ENCODE measurements at regions not wholly inside any gene's neighbourhood (a gene's known extent, or its start where the extent isn't known, plus 50 kb on each side); places are given as distances from the start of the nearest gene placed in this dataset.

DNA sequence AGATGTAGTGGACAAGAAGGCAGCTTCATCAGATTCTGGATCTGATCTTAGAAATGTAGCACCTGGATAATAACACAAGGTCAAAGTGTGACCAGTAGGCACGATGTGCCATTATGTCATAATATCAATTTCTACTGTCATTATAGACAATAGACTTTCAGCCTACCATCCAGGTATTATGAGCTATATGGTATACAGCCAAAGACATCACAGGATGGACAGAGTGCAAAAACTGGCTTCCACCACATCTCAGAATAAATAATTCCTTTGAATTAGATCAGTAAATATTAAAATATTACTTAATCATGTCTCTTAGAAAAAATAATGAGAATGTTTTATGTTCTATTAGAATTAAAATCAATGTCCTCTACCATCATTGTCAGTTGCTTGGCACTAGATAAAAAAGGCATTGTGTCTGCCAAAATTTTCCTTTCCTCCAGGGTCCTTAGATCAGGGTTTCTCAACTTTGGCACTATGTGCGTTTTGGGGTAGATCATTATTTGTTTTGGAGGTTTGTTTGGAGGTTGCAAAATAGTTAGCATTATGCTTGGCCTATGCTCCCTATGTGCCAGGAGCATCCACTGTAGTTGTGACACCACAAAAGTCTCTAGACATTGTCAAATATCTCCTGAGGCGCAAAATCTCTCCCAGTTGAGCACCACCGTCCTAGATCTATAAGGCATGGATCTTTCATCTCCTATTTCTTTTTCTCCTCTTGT lies 86.7 kb upstream of the NRIP1 start:
- in situ Hi-C loops (cut with MboI; ENCODE audit: low sequenced_read_pairs) = no loop called here

DNA sequence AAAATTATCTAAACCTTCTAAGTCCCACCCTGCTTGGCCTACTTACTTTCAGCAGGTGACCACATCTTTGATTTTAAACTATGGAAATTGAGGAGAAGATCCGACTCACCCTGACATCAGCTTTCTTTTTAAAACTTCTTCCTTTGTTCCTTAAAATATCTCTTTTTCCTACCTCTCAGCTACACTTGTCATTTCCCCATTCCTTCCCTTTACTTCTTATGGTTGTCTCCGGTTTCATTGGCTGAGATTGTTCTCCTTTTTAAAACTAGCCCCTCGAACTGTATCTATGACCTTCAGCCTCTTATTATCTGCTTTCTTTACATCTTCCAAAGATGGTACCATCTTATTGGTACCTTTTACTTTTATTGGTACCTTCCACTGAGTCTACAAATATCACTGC lies 87.8 kb upstream of the NRIP1 start:
- in situ Hi-C loops (cut with MboI; ENCODE audit: low sequenced_read_pairs) = no loop called here

DNA sequence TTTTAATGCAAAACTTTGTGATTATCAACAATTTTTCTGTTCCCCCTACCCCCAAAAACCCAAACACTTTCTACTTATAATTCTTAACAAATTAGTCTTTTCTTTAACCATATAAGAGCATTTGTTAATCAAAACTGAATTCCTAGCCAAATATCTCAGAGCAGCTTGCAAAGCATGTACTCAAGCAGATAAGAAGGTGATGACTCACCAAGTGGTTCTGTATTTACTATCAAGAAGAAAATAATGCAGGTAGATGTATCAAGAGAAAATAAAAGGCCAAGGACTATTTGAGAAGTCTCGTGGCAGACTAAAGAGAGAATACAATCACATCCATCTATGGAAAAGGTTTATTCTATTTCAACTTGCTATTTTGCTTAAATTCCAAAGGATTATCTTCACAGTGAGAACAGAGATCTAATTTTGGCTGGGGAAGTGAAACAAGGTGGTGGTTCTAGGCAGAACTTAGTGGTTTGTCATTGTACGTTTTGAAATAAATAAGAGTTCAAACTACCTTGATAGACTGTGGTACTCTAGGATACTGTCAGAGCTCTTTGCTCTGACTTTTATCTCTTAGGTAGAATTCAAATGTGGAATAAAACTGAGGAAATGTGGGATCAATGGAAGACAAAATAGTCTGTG lies 94.7 kb upstream of the NRIP1 start:
- in situ Hi-C loops (cut with MboI; ENCODE audit: low sequenced_read_pairs) = no loop called here

DNA sequence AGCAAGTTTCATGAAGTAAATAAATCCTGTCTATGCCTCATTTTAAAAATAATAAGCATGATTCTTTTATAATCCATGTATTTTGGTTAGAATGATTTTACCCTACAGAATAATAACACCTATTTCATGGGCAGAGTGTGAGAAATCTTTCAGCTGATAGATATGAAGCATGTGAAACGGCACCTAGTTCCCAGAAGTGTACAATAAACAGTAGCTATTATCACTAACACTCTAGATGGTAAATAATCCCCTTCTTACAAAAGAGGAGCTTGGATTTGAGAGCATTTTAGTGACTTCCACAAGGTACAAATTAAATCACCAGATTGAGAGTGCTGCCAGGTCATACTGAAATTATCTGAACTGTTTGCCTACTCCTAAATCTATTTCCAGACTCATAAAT lies 95.3 kb upstream of the NRIP1 start:
- in situ Hi-C loops (cut with MboI; ENCODE audit: low sequenced_read_pairs) = no loop called here

DNA sequence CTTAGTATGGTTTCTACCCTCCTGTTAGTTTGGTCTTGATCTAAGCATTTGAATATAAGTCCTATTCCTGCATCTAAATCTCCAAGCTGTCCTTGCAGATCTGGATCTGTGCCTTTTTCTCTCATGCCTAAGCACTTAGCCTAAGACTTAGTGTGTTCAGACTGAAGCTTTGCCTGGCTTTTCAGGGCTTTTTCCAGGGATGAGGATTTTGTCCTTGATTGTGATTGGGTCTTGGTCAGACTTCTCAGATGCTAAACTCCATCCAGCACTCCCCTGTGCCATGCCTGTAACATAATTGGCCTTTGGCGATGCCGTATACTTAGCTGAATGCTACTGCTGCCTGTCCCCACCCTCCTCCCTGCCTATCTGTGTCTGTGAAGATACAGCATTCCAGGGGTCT lies 98.1 kb upstream of the NRIP1 start:
- in situ Hi-C loops (cut with MboI; ENCODE audit: low sequenced_read_pairs) = no loop called here

DNA sequence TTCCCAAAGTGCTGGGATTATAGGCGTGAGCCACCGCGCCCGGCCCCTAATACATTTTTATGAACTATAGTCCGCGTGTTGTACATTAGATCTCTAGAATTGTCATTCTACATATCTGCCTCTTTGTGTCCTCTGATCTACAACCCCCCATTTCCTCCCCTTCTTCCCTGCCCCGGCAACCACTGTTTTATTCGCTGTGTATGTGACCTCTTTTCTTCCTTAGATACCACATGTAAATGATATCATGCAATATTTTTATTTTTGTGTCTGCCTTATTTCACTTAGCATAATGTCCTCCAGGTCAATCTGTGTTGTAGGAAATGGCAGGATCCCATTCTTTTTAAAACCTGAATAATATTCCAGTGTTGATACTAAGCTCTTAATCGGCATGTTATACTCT lies 99.5 kb upstream of the NRIP1 start:
- in situ Hi-C loops (cut with MboI; ENCODE audit: low sequenced_read_pairs) = no loop called here

DNA sequence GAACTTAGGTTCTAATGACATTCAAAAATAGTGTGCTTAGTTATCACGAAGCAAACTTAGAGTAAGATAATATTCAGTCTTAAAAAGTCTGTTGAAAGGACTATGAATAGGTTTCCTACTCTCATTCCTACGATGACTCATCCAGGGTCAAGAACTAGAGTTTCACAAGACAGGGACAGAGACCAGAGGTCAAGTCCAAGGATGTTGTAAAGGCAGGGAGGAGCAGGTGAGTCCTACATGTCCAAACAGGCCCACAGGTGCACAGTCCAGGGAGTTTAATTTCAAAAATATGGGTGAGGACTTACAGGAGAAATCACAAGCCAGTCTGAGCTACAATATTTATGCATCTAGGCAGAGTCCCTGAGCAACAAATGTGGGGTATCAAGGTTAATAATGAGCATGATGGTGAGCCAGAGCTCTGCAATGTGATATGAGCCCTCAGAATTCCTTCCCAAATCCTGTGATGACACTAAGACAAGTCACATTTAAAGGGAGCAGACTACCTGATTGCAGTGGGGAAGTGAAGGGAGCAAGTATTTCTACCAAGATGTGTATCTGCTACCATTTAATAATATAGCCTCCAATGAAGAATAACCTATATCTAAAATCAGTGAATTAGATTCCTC lies 100.0 kb upstream of the NRIP1 start:
- in situ Hi-C loops (cut with MboI; ENCODE audit: low sequenced_read_pairs) = no loop called here

DNA sequence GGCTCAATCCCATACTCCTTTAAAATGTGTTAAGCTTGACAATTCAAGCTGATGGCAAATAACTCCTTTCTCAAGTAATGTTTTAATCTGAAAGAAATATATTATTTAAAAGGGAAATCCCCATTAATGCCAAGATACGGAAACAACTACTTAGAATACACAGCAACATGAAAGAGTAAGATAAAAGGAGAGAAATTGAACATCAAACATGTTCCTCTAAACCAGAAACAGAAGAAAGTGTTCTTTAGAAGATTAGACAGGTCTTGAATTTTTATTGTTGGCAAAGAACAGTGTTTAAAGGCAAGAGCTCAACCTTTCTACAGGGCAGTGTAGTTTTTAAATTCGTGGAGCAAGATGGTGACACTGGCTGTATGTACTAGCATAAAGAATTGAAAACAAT lies 105.8 kb upstream of the NRIP1 start:
- in situ Hi-C loops (cut with MboI; ENCODE audit: low sequenced_read_pairs) = no loop called here

DNA sequence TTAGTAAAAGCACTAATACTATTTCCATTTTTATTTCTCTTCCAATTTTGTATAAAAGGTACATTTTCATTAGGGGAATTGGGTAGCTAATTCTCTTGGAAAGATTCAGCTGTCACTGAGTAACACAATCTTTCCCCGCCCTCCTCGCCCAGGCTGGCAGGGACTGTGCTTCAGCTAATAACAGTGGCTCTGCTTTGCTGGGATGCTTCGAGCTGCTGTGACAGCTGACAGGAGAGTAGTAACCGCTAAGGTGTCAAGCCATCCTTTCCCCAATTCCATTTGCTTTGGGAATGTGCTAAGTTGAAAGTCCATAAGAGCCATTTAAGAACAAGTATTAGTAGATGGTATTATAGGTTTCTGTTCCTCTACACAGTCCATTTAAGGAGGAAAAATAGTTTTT lies 106.7 kb upstream of the NRIP1 start:
- in situ Hi-C loops (cut with MboI; ENCODE audit: low sequenced_read_pairs) = no loop called here

DNA sequence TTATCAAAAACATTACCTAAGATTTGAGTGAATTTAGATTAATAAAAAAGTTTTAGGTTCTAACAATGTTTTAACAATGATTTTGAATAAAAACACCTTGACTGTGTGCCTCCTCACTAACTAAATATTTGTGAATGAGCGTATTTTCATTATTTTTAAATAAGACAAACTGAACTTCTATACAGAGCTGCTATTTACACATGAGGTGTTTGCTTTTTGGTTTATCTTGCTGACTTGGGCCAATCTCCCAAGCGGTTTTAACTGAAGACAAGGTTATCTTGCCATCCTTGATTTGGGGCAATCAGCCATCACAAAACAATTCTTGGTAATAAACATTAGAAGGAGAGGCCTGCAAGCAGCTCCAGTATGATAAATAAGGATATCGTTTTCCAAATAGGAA lies 108.2 kb upstream of the NRIP1 start:
- in situ Hi-C loops (cut with MboI; ENCODE audit: low sequenced_read_pairs) = no loop called here

DNA sequence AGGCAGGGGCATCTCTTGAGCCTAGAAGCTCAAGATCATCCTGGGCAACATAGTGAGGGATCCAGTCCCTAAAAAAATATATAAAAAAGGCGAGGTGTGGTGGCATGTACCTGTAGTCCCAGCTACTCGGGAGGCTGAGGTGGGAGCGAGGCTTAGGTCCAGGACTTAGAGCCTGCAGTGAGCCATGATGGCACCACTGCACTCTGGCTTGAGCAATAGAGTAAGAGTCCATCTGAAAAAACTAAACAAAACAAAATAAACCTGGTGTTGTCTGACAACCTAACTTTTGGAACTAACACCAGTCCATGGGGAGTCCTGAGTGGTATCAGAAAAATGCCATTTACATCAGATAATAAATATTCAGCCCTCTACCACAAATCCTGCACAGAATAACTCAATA lies 110.1 kb upstream of the NRIP1 start:
- in situ Hi-C loops (cut with MboI; ENCODE audit: low sequenced_read_pairs) = no loop called here

DNA sequence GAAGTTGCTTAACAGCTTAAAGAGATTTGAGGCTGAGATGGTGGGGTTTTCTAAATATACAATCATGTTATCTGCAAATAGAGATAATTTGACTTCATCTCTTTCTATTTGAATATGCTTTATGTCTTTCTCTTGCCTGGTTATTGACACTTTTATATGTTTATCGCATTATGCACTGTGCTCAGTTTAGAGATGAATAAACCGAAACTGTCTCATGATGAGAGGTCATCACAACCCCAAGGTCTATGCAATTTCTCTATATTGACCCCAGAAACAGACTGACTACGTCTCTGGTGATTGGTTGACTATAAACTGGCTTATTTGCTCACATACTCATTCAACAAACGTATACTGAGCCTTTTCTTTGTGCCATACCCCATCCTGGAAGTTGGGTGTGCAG lies 117.9 kb upstream of the NRIP1 start:
- in situ Hi-C loops (cut with MboI; ENCODE audit: low sequenced_read_pairs) = no loop called here

DNA sequence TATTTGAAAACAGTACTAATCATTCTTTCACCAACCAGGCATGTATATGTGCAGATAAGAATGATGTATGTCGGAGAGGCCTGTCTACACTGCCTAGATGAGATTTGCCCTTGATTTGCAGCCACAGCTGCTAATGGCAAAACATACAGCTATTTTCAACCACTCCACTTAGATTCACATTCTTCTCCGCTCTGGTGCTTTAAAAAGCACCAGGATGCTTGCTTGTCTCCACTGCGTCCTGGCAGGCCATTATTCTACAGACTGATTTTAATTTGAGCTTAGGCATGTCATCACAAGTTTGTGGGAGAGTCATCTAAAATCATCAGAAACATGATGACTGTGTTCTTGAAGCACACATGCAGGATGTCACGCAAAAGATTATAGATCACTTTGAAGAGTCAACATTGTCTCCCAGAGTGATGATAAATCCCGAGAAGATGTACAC lies 119.0 kb upstream of the NRIP1 start:
- in situ Hi-C loops (cut with MboI; ENCODE audit: low sequenced_read_pairs) = no loop called here

DNA sequence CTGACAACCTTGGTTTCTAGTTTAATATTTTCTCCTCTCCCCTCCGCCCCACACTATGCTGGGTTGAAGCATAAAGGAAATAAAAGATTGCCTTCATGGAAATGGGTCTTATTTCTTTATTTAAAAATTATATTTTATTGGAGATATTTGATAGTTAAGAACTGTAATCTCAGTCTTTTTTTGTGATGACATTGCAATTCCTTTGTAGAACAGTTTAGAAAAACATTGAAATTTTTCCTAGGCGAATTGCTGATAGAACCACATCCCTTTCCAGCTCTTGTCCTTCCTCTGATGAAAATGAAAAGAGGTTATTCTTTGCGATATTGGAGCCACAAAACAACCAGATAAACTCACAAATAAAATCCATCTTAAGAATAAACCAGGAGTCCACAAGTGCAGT lies 125.6 kb upstream of the NRIP1 start:
- in situ Hi-C loops (cut with MboI; ENCODE audit: low sequenced_read_pairs) = no loop called here

DNA sequence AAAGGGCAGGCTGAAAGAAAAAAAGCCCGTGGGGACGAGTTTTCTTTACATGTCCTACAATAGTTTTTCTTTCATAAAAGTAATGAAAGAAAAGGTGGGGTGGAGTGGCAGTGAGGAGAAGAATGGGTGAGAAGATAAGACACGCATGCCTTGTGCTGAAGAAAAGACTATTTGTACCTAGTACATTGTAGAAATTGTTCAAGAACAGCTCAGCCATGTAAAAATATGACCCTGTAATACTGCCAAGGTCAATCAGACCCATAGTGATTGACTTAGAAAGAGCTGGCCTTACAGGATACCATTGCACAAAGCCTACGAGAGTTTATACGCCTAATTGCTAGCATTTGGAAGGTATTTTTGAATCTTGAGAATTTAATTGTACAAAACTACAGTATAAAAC lies 126.0 kb upstream of the NRIP1 start:
- in situ Hi-C loops (cut with MboI; ENCODE audit: low sequenced_read_pairs) = no loop called here

DNA sequence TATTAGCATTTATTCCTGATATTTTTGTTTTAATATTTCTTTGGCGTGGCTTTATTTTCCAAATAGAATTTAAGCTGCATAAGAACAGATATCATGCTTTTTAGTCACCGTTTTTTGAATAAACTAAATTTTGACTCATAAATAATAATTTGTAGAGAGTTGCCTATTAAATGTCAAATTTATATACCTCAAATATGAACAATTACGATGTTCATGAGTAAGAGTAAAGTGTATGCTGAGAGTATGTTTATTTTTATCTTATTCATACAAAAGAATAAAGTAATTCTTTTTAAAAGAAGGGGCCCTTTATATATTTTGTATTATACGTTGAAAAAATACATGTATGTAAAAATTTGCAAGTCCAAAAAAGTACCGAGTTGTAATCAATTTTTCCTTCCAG lies 126.5 kb upstream of the NRIP1 start:
- in situ Hi-C loops (cut with MboI; ENCODE audit: low sequenced_read_pairs) = no loop called here

DNA sequence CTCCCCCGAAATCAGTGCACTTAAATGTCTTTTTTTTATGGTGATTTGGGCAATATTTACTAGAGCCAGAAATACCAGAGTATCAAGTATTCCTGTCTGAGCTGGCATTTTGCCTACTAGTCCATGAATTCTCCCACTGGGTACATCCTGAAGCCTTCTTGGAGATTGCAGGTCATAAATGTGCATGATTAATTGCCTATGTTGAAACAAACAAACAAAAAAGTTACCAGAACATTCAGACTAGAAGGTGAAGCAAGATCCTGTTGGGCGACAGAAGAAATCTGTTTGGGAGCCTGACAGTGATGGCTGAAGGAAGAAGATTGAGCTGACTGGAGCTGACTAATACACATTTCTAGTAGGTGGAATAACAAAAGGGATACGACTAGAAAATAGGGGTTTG lies 127.4 kb upstream of the NRIP1 start:
- in situ Hi-C loops (cut with MboI; ENCODE audit: low sequenced_read_pairs) = no loop called here

DNA sequence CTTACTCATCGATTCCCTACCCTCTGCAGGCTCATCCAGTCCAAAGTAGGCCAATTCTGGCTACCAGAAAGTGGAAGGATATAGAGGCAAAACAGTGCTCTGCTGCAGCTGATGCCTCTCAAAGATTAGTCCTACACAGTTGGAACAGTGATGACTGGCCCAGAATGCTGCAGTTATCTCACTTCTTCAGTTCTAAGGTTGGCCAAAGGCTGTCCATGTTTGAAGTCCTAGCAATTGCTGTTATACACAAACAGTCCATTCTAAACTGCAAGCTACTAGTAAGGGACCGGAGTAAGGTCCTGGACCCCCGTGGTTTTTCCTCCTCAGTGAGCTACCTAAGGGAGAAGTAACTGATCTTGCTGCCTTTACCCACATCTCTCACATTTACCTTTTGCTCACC lies 129.1 kb upstream of the NRIP1 start:
- in situ Hi-C loops (cut with MboI; ENCODE audit: low sequenced_read_pairs) = no loop called here

DNA sequence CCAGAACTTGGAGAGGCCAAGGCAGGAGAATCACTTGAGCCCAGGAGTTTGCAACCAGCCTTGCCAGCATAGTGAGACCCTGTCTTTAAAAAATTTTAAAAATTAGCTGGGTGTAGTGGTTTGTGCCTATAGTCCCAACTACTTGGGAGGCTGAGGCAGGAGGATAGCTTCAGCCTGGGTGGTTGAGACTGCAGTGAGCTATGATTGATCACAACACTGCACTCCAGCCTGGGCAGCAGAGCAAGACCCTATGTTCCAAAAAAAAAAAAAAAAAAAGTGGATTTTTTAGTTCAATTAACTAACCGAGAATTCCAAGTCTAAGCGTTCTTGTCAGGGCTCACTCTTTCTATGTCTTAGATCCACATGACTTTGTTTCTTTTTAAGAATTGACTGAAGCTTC lies 130.3 kb upstream of the NRIP1 start:
- in situ Hi-C loops (cut with MboI; ENCODE audit: low sequenced_read_pairs) = no loop called here

DNA sequence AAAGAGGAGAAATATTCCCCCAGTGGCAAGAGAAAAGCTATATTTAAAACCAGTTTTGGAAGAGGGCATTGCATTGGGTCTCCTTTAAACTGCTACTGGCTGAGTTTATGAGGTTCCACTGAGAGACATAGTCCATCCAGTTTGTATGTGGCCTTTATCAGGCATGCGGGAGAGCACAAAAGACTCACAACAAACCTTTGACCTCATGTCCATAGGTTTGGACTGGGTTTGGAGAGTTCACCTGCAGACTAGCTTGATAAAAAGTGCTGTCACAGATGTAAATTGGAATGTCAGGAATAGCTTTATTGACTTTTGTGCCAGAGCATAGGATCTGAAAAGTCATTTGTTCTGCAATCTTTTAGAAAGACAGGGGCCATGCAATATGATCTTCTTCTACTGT lies 131.0 kb upstream of the NRIP1 start:
- in situ Hi-C loops (cut with MboI; ENCODE audit: low sequenced_read_pairs) = no loop called here

DNA sequence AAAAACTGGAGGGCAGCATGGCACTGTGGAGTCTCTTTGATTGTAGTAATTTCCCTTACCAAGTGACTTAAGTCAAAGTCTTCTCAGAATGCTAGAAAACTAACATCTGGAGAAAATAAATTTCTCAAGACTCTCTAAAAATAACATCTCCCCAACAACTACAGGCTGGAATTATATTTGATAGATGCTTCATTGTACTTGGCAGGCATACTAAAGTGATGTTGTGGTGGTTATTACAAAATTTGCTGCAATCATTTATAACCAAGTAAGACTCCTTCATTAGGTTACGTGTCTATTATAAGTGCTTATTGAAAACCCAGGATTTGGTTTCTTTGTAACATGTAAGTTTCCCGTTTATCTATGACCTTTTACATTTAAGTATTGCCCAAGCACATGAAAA lies 132.9 kb upstream of the NRIP1 start:
- in situ Hi-C loops (cut with MboI; ENCODE audit: low sequenced_read_pairs) = no loop called here
